ENCODE measurements at regions not wholly inside any gene's neighbourhood (a gene's known extent, or its start where the extent isn't known, plus 50 kb on each side); places are given as distances from the start of the nearest gene placed in this dataset.

- H4K20me1 ChIP-seq (ENCODE audit: insufficient read depth, low read length), result no peaks in the 10 kb centered on the region
- H3F3A ChIP-seq (ENCODE audit: insufficient read depth, low read length), result no peaks in the 10 kb centered on the region
- no peaks in the 10 kb centered on the region for H3K79me2 ChIP-seq (ENCODE audit: insufficient read depth, low read length)
- no peaks in the 10 kb centered on the region for H3K9me3 ChIP-seq (ENCODE audit: low read length)
- H3K9me2 ChIP-seq (ENCODE audit: low read depth, low read length), result no peaks in the 10 kb centered on the region
- no peaks in the 10 kb centered on the region for H3K27me3 ChIP-seq (ENCODE audit: insufficient read depth, low read length)
- no peak overlapping the region for H3K4me3 ChIP-seq (ENCODE audit: low read depth, low read length, poor library complexity, severe bottlenecking)
- H3K36me3 ChIP-seq (ENCODE audit: insufficient read depth, low read length), result no peaks in the 10 kb centered on the region
- no peak for TF ChIP-seq CTCF (IDR thresholded peaks at IDR 0.05; ENCODE audit: low read length)
- no peak for TF ChIP-seq EZH2 (IDR thresholded peaks at IDR 0.05; ENCODE audit: borderline replicate concordance, low read length)
- H3K4me1 ChIP-seq (ENCODE audit: insufficient read depth, low read length, severe bottlenecking), result no peaks in the 10 kb centered on the region
- no peak overlapping the region for H3K4me2 ChIP-seq (ENCODE audit: low read length)
- H2AFZ ChIP-seq (ENCODE audit: low read length), result no peak overlapping the region
- no peak overlapping the region for H3K9ac ChIP-seq (ENCODE audit: low read length)
- H3K27ac ChIP-seq (ENCODE audit: low read depth, low read length, poor library complexity, severe bottlenecking), result no peak overlapping the region
These were observed 1163.5 kb upstream of the LRRTM3 start for GRCh38 chr10:65762311-65762710.

GRCh38 chr10:65765006-65765541, 1160.8 kb upstream of the LRRTM3 start:
- H3F3A ChIP-seq (ENCODE audit: insufficient read depth, low read length), result no peaks in the 10 kb centered on the region
- no peak overlapping the region for H3K4me3 ChIP-seq (ENCODE audit: low read depth, low read length, poor library complexity, severe bottlenecking)
- H3K79me2 ChIP-seq (ENCODE audit: insufficient read depth, low read length), result no peaks in the 10 kb centered on the region
- no peak for TF ChIP-seq EZH2 (IDR thresholded peaks at IDR 0.05; ENCODE audit: borderline replicate concordance, low read length)
- no peak for TF ChIP-seq CTCF (IDR thresholded peaks at IDR 0.05; ENCODE audit: low read length)
- H3K36me3 ChIP-seq (ENCODE audit: insufficient read depth, low read length), result no peaks in the 10 kb centered on the region
- no peak overlapping the region for H3K27ac ChIP-seq (ENCODE audit: low read depth, low read length, poor library complexity, severe bottlenecking)
- H3K9ac ChIP-seq (ENCODE audit: low read length), result no peak overlapping the region
- H3K4me1 ChIP-seq (ENCODE audit: insufficient read depth, low read length, severe bottlenecking), result no peaks in the 10 kb centered on the region
- H3K27me3 ChIP-seq (ENCODE audit: insufficient read depth, low read length), result no peaks in the 10 kb centered on the region
- H4K20me1 ChIP-seq (ENCODE audit: insufficient read depth, low read length), result no peaks in the 10 kb centered on the region
- H2AFZ ChIP-seq (ENCODE audit: low read length), result no peak overlapping the region
- no peak overlapping the region for H3K4me2 ChIP-seq (ENCODE audit: low read length)
- no peaks in the 10 kb centered on the region for H3K9me3 ChIP-seq (ENCODE audit: low read length)
- no peaks in the 10 kb centered on the region for H3K9me2 ChIP-seq (ENCODE audit: low read depth, low read length)

GRCh38 chr10:65769828-65770227, 1156.0 kb upstream of the LRRTM3 start:
- Histone ChIP-seq H3K4me2 (ENCODE audit: low read length) (no peak overlapping the region), H3K9me2 (ENCODE audit: low read depth, low read length) (no peaks in the 10 kb centered on the region), H3F3A (ENCODE audit: insufficient read depth, low read length) (no peaks in the 10 kb centered on the region), H3K79me2 (ENCODE audit: insufficient read depth, low read length) (no peaks in the 10 kb centered on the region), H3K27me3 (ENCODE audit: insufficient read depth, low read length) (no peaks in the 10 kb centered on the region), H3K27ac (ENCODE audit: low read depth, low read length, poor library complexity, severe bottlenecking) (no peak overlapping the region), H4K20me1 (ENCODE audit: insufficient read depth, low read length) (no peaks in the 10 kb centered on the region), H3K4me3 (ENCODE audit: low read depth, low read length, poor library complexity, severe bottlenecking) (no peak overlapping the region), H3K36me3 (ENCODE audit: insufficient read depth, low read length) (no peaks in the 10 kb centered on the region), H2AFZ (ENCODE audit: low read length) (no peak overlapping the region), H3K9me3 (ENCODE audit: low read length) (no peaks in the 10 kb centered on the region), H3K9ac (ENCODE audit: low read length) (no peak overlapping the region), H3K4me1 (ENCODE audit: insufficient read depth, low read length, severe bottlenecking) (no peaks in the 10 kb centered on the region)
- no peak for TF ChIP-seq EZH2 (IDR thresholded peaks at IDR 0.05; ENCODE audit: borderline replicate concordance, low read length)
- no peak for TF ChIP-seq CTCF (IDR thresholded peaks at IDR 0.05; ENCODE audit: low read length)
